ENCODE measurements at regions not wholly inside any gene's neighbourhood (a gene's known extent, or its start where the extent isn't known, plus 50 kb on each side); places are given as distances from the start of the nearest gene placed in this dataset.
"Not testable (repeated sequence)": the region's sequence is repeated elsewhere in the genome, so short reads cannot be mapped to it uniquely, and the experiment has no call there.

DNA sequence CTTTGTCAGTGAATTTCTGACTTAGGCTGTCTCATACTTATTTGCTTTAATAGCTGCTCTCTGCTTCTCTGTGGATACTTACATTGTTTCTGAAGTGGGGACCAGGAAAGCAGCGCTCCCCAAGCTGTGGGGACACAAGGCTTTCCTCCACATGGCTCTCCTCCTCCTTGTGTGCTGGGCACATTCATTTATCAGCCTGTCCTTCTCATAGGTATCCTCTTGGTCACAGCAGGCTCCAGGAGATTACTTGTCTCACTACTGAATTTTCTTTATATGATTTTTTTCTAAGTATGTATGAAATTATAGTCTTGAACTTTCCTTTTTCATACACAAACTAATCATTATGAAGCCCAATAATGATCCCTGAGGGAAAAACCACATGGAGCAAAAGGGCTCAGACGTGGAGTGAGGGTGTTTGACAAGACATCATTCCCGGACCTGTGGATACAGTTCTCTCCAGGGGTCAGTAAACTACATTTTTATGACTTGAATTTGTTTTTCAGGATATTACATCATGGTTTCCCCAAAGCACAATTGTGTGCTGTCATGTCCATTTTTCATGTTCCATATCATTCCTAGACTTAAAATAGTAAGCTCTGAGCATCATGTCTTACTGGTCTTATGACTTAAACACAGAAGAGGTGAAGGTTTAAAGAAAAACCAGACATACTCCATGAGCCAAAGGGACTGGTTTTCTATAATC, 234.5 kb downstream of the PCSK1 start:
- DNase-seq: no peak

GRCh38 chr5:96197767-96198166, 235.3 kb downstream of the PCSK1 start:
- not testable (repeated sequence) for DNase-seq

DNA sequence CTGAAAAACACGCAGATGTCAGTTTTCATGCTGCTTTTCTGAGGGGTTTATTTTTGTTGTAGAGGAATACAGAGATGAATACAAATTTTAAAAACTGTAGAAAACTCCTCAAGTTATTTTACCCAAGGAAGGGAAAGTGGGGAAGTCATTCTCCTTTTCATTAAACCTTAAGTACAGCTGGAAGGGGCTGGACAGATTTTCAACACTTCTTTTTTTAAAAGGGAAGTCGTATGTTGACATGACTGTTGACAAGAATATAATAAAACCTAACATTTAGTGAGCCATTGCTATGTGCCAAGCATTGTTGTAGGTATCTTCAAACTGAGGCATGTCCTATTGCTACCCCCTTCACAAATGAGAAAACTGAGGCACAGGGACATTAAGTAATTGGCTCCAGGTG, 235.7 kb upstream of the ELL2 start:
- DNase-seq: no peak

DNA sequence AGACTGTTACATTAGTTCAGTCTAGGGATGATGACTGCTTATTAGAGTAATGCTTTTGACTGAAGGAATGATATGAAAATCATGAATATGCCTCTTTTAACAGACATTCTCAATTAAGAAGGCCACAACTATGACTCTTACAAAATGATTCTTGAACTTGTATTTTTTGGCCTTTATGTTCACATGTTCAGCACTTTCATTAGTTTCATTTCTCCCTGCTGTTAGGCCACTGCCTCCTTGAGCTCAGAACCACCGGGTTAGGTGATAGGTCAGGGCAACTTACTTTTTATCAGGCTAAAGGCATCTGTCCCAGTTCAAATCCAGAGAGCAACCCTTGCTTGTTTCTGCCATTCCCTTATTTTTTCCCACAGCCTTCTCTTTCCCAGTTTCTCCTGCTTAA, 235.2 kb upstream of the ELL2 start:
- DNase-seq: no peak

- no peak for DNase-seq
Observed at GRCh38 chr5:96196407-96196806, 234.8 kb upstream of the ELL2 start.

DNA sequence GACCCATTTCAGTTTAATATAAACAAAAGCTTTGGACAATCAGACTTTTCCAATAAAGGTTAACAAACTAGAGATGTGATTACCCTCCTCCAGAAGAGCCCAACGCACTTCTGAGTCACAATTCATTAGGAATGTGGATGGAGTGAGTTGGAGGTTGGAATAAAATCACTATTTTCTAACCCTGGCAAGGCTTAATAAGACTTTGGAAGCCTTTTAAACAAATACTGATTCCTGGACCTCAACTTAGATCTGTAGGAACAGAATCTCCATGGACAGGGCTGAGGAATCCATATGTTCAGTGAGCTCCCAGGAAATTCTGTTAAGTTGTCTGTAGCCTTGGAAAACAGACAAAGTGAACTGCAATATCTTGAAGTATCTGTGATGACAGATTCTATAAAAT, 233.5 kb upstream of the ELL2 start:
- DNase-seq: no peak

DNA sequence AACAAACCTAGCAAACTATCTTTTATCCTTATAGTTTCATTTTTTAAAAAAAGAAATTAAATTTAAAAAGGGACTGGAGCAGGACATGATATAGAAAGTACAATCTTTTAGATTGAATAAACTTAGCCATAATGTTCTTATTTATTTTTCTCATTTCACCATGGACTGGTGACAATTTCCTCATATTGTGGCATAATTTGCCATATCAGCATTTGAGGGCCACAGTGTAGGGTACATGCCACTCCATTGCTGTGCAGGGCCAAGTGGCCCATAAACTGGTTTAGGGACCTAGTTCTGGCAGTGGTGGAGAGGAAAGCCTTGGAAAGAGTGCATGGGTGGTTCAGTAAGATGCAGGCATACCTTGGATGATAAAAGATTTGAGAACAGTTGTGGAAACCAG, 232.9 kb upstream of the ELL2 start:
- no peak for DNase-seq

- no peak for DNase-seq
Observed at GRCh38 chr5:96193946-96194345, 232.3 kb upstream of the ELL2 start.

- no peak for DNase-seq
Observed at GRCh38 chr5:96189987-96190386, 228.3 kb upstream of the ELL2 start.

DNA sequence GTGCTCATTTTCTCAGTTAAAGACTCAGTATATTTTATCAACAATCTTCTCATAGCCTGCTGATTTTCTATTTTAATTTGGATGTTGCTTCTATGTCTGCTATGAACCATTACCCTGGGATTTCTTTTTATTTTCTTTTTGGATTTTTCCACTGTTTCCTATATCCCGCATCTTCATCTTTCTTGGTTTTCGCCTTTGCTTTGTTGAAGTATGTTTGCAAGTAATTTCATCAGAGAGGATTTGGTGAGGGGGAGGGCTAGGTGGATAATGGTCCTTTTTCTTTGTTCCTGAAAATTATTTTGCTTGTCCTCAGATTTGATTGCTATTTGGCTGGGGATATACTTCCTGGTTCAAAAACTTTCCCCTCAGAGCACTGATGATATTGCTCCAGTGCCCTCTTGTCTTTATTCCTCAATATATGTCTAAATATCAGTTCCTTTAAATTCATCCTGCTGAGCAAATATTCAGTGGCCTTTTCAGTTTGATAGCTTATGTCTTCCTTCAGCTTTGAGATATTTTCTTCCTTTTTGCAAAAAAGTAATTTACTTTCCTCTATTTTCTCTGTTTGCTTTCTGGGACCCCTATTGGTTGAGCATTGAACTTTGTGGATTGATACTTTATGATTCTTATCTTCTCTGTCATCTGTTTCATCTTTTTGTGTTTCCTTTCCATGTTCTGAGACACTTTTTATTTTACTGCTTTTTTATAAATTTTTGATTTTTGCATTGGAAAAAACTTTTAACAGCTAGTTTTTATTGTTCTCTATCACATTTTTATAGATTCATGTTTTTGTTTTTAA, 227.6 kb upstream of the ELL2 start:
- no peak for DNase-seq

DNA sequence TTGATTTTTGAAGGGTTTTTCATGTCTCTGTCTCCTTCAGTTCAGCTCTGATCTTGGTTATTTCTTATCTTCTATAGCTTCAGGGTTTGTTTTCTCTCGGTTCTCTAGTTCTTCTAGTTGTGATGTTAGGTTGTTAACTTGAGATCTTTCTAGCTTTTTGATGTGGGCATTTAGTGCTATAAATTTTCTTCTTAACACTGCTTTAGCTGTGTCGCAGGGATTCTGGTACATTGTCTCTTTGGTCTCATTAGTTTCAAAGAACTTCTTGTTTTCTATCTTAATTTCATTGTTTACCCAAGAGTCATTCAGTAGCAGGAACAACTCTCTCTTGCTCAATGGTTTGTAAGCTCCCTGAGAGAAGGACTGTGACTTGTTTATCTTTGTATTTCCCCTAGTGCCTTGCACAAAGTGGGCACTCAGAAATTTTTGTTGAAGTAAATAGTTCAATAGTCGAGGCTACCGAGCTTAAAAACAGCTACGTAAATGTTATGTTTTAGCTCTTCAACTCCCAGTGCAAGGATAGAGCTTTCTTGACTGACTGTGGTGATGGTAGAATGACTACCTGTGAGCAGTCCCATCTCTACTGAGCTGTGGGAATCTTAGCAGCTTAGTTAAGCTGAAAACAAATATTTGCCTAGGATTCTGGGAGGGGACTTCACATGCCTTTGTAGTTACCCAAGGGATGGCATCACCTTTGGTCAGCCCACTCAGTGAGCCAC, 225.8 kb upstream of the ELL2 start:
- DNase-seq: no peak

DNA sequence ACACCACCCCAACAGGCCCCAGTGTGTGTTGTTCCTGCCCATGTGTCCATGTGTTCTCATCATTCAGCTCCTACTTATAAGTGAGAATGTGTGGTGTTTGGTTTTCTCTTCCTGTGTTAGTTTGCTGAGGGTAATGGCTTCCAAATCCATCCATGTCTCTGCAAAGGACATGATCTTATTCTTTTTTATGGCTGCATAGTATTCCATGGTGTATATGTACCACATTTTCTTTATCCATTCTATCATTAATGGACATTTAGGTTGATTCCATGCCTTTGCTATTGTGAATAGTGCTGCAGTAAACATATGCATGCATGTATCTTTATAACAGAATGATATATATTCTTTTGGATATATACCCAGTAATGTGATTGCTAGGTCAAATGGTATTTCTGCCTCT, 222.9 kb upstream of the ELL2 start:
- not testable (repeated sequence) for DNase-seq

- no peak for DNase-seq
Observed at GRCh38 chr5:96180684-96181435, 219.2 kb upstream of the ELL2 start.

DNA sequence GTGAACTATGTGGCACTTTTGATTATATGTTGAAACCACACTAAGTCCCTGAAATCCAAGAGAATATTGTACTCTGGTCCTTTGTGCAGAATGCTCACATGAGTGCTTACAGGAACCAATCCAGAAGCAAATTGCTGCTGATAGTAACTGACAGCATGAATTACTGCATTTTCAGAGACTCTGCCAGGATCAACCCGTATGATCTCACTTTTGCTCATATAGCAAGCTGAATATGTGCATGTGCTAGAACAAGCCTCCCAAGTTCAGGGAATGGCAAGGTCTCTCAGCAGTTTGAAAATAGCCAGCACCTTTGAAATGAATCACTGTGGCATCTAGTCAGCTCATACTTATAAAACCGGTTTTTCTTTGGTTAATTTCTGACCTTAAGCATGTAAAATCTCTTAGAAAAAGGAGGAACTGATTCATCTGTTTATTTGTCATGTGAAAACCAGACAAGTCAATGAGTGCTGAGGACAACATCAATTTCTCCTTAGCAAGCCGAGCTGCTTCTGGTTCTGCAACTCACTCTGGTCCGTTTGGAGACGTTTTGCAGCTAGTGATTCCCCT, 215.7 kb upstream of the ELL2 start:
- DNase-seq: no peak

- no peak for DNase-seq
Observed at GRCh38 chr5:96176022-96176421, 214.4 kb upstream of the ELL2 start.

DNA sequence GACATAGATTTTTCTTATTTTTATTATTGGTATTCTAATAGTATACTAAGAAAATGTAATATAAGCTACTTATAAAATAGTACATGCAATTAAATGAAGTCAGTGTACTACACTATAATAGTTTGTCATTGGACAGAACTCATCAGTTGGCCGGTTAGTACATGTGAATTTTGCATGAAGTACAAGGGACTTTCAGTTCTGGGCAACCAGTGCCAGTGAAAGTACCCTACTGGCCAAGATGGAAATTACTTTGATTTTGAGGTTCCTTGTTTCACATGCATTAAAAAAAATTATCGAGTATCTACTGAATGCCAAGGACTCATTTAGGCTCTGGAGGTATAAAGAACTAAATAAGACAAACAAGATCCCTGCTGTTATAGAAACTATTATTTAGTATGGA, 213.4 kb upstream of the ELL2 start:
- no peak for DNase-seq

GRCh38 chr5:96173366-96173765, 211.7 kb upstream of the ELL2 start:
- no peak for DNase-seq

DNA sequence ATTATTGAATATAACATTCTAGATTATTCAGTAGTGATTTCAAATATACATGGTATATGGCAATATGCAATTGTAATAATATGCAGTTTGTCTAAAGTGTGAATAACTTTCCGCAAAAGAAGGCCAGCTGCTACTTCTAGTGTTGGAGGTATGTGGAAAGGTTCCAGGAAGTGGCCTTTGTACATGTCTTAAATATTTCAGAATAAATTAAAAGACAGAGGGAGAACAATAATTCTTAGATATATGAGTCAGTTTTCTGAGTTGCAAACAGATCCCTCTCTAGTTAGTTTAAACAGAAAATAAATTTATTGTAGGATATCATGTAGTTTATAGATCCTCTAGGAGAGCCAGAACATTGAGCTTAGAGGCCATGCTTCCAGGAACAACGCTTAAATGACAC, 210.8 kb upstream of the ELL2 start:
- no peak for DNase-seq

DNA sequence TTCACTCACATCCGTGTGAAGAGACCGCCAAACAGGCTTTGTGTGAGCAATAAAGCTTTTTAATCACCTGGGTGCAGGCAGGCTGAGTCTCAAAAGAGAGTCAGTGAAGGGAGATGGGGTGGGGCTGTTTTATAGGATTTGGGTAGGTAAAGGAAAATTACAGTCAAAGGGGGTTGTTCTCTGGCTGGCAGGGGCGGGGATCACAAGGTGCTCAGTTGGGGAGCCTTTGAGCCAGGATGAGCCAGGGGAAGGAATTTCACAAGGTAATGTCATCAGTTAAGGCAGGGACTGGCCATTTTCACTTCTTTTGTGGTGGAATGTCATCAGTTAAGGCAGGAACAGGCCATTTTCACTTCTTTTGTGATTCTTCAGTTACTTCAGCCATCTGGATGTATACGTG, 210.3 kb upstream of the ELL2 start:
- not testable (repeated sequence) for DNase-seq

DNA sequence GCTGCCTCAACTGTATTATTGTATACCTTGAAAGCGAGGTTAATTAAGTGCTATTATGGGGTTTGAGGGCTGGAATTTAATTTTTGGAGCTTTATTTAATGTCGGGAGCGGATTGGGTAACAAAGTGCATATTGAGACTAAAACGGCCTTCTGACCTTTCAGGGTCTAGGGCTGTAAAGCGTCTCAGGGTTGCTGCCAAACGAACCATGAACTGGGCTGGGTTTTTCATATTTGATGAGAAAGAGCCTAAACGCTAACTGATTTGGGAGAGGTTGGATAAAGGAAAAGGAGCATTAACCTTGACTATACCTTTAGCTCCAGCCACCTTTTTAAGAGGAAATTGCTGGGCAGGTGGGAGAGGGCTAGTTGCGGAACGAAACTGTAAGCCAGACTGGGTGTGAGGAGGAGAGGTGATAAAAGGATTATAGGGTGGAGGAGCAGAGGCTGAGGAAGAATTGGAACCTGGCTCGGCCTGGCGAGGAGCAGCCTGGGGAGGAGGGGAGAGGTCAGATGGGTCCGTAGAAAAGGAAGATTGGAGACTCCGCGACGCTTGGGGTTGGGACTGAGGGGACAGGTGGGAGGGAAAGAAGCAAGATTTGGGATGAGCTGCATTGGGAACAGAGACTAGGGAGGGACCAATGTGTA, 209.0 kb upstream of the ELL2 start:
- DNase-seq: not testable (repeated sequence)

GRCh38 chr5:96168833-96169232, 207.2 kb upstream of the ELL2 start:
- not testable (repeated sequence) for DNase-seq

- no peak for DNase-seq
Observed at GRCh38 chr5:96159043-96159442, 197.4 kb upstream of the ELL2 start.

Data from NCI-H1048 (cell line).